NCI-H524 (cell line): ENCODE measurements at regions not wholly inside any gene's neighbourhood (a gene's known extent, or its start where the extent isn't known, plus 50 kb on each side); places are given as distances from the start of the nearest gene placed in this dataset.
"Not testable (repeated sequence)": the region's sequence is repeated elsewhere in the genome, so short reads cannot be mapped to it uniquely, and the experiment has no call there.

Experiments
- DNase-seq, 2 experiments: peaks; one replicate each; lab custom pipeline; 2025; lab: John Stamatoyannopoulos, UW

- no peak for DNase-seq
Observed at GRCh38 chr3:59191651-59192050, 141.8 kb upstream of the CFAP20DC start.

- no peak for DNase-seq
Observed at GRCh38 chr3:59189939-59190338, 140.1 kb upstream of the CFAP20DC start.

GRCh38 chr3:59189526-59189925 is 139.7 kb upstream of the CFAP20DC start:
- DNase-seq: peak in 1 of 2 experiments; percentile 41

GRCh38 chr3:59186725-59187124 is 136.9 kb upstream of the CFAP20DC start:
- no peak for DNase-seq

- no peak for DNase-seq
Observed at GRCh38 chr3:59185591-59186369, 136.0 kb upstream of the CFAP20DC start.

- DNase-seq: peak in 1 of 2 experiments; percentile 16
Observed at GRCh38 chr3:59180006-59180405, 130.2 kb upstream of the CFAP20DC start.

GRCh38 chr3:59178698-59179097 is 128.9 kb upstream of the CFAP20DC start:
- DNase-seq: no peak

GRCh38 chr3:59171491-59171890 is 121.7 kb upstream of the CFAP20DC start:
- DNase-seq: no peak

GRCh38 chr3:59170166-59170565 is 120.3 kb upstream of the CFAP20DC start:
- DNase-seq: not testable (repeated sequence)

- DNase-seq: no peak
Observed at GRCh38 chr3:59167756-59168155, 117.9 kb upstream of the CFAP20DC start.

- DNase-seq: no peak
Observed at GRCh38 chr3:59163953-59164352, 114.1 kb upstream of the CFAP20DC start.

GRCh38 chr3:59161048-59161447 is 111.2 kb upstream of the CFAP20DC start:
- no peak for DNase-seq

GRCh38 chr3:59160133-59160746 is 110.4 kb upstream of the CFAP20DC start:
- no peak for DNase-seq

- DNase-seq: no peak
Observed at GRCh38 chr3:59153648-59154047, 103.8 kb upstream of the CFAP20DC start.

- no peak for DNase-seq
Observed at GRCh38 chr3:59152943-59153342, 103.1 kb upstream of the CFAP20DC start.

GRCh38 chr3:59150039-59150438 is 100.2 kb upstream of the CFAP20DC start:
- DNase-seq: no peak

GRCh38 chr3:59149166-59149565 is 99.3 kb upstream of the CFAP20DC start:
- DNase-seq: no peak

- DNase-seq: no peak
Observed at GRCh38 chr3:59143447-59143846, 93.6 kb upstream of the CFAP20DC start.

GRCh38 chr3:59142556-59142955 is 92.7 kb upstream of the CFAP20DC start:
- no peak for DNase-seq

- no peak for DNase-seq
Observed at GRCh38 chr3:59138966-59139365, 89.1 kb upstream of the CFAP20DC start.

- DNase-seq: no peak
Observed at GRCh38 chr3:59137415-59137814, 87.6 kb upstream of the CFAP20DC start.

GRCh38 chr3:59136081-59136480 is 86.3 kb upstream of the CFAP20DC start:
- no peak for DNase-seq

- DNase-seq: no peak
Observed at GRCh38 chr3:59135096-59135495, 85.3 kb upstream of the CFAP20DC start.

GRCh38 chr3:59133311-59133710 is 83.5 kb upstream of the CFAP20DC start:
- DNase-seq: no peak
